Sigmoid colon (tissue), 6 donors: ENCODE measurements at regions not wholly inside any gene's neighbourhood (a gene's known extent, or its start where the extent isn't known, plus 50 kb on each side); places are given as distances from the start of the nearest gene placed in this dataset.

Source experiments
- DNase-seq: peaks from one replicate; pipeline ENCODE4 v3.0.0-alpha.2; 2019
- H3K27ac ChIP-seq, 4 donors: fragments of 200-600 bp; sonication (generic); one replicate each; pipeline ENCODE4 v1.5.1; 2016 to 2019; ENCODE audit warnings: mild to moderate bottlenecking in 1 of 4
- H3K27me3 ChIP-seq, 3 donors: fragments of 200-600 bp; sonication (generic); one replicate each; pipeline ENCODE4 v1.5.1; 2019; ENCODE audit warnings: mild to moderate bottlenecking in 1 of 3
- H3K36me3 ChIP-seq, 4 donors: fragments of 200-600 bp; sonication (generic); one replicate each; pipeline ENCODE4 v1.5.1; 2016 to 2019
- H3K4me1 ChIP-seq, 4 donors: fragments of 200-600 bp; sonication (generic); one replicate each; pipeline ENCODE4 v1.5.1; 2017 to 2019
- H3K4me3 ChIP-seq, 4 donors: fragments of 200-600 bp; sonication (generic); one replicate each; pipeline ENCODE4 v1.5.1; 2017 to 2019; ENCODE audit warnings: mild to moderate bottlenecking in 2 of 4, moderate library complexity in 1 of 4
- H3K9me3 ChIP-seq, 4 donors: fragments of 200-600 bp in 3 of 4; sonication (generic) in 3 of 4; one replicate each; pipeline versions ENCODE4 v1.5.1 to v1.6.1; 2013 to 2019
- CTCF ChIP-seq, 4 experiments: fragments of 450-650 bp in 3 of 4; fragments of 200-600 bp in 1 of 4; IDR thresholded peaks; one replicate each; pipeline ENCODE4 v1.5.1; 2016 to 2019; ENCODE audit warnings: antibody characterized with exemption in 4 of 4, mild to moderate bottlenecking in 3 of 4, moderate library complexity in 2 of 4
- EP300 ChIP-seq, 4 donors: sonication (generic); formaldehyde crosslinking; IDR thresholded peaks; one replicate each; pipeline ENCODE4 v1.6.1; 2017; ENCODE audit warnings: antibody characterized with exemption in 4 of 4
- POLR2A ChIP-seq, 2 donors: fragments of 450-650 bp; IDR thresholded peaks; one replicate each; pipeline ENCODE4 v1.6.1; 2016; ENCODE audit warnings: antibody characterized with exemption in 2 of 2, mild to moderate bottlenecking in 2 of 2, moderate library complexity in 2 of 2
- POLR2AphosphoS5 ChIP-seq, 4 donors: sonication (generic); formaldehyde crosslinking; IDR thresholded peaks; one replicate each; pipeline ENCODE4 v1.6.1; 2017; ENCODE audit warnings: antibody characterized with exemption in 4 of 4
- WGBS, 2 donors: extraction: QIAGEN DNeasy Blood & Tissue Kit; methylation state at CpG; one replicate each; pipeline ENCODE4 v1.1.7; 2013; 5-methylcytosine and 5-hydroxymethylcytosine counted together
- intact Hi-C: fragments of 100-400 bp; cut with DNase I; formaldehyde crosslinking; loops from one replicate; pipeline ENCODE4 v1.15.1; 2023
- donor health status: healthy with polysubstance abuse.
- donor health status: healthy.

GRCh38 chr2:59893612-59894011 lies 659.8 kb downstream of the BCL11A start:
- Histone ChIP-seq H3K4me3 (no peak overlapping the region), H3K9me3 (no peaks in the 10 kb centered on the region), H3K4me1 (no peaks in the 10 kb centered on the region), H3K27ac (no peak overlapping the region), H3K27me3 (no peaks in the 10 kb centered on the region), H3K36me3 (no peaks in the 10 kb centered on the region)
- no peak for TF ChIP-seq POLR2A (IDR thresholded peaks at IDR 0.05)
- no peak for TF ChIP-seq CTCF (IDR thresholded peaks at IDR 0.05)
- TF ChIP-seq POLR2AphosphoS5 (IDR thresholded peaks at IDR 0.05), result no peak
- TF ChIP-seq EP300 (IDR thresholded peaks at IDR 0.05), result no peak
- DNase-seq, result no peak
- intact Hi-C loops, result no loop called here
- WGBS, 2 donors, result 85 to 87% methylated on average over 2 of the region's 2 CpGs

- no peak for DNase-seq
- TF ChIP-seq POLR2A (IDR thresholded peaks at IDR 0.05), result no peak
- TF ChIP-seq EP300 (IDR thresholded peaks at IDR 0.05), result no peak
- TF ChIP-seq POLR2AphosphoS5 (IDR thresholded peaks at IDR 0.05), result no peak
- no peak for TF ChIP-seq CTCF (IDR thresholded peaks at IDR 0.05)
Measured at GRCh38 chr2:59892398-59892797, 661.1 kb downstream of the BCL11A start.

GRCh38 chr2:59889305-59889704 lies 664.1 kb downstream of the BCL11A start:
- no peak overlapping the region for H3K4me3 ChIP-seq
- intact Hi-C loops, result no loop called here
- no peaks in the 10 kb centered on the region for H3K36me3 ChIP-seq
- TF ChIP-seq CTCF (IDR thresholded peaks at IDR 0.05), result no peak
- TF ChIP-seq POLR2A (IDR thresholded peaks at IDR 0.05), result no peak
- no peak for TF ChIP-seq EP300 (IDR thresholded peaks at IDR 0.05)
- no peak for TF ChIP-seq POLR2AphosphoS5 (IDR thresholded peaks at IDR 0.05)
- WGBS, 2 donors, result 95 to 96% methylated on average over 8 of the region's 8 CpGs
- no peaks in the 10 kb centered on the region for H3K27me3 ChIP-seq
- H3K9me3 ChIP-seq, result no peaks in the 10 kb centered on the region
- H3K27ac ChIP-seq, result no peak overlapping the region
- H3K4me1 ChIP-seq, result peaks cover 0 to 5% (median 0%) of the 10 kb centered on the region in 4 donors
- DNase-seq, result no peak

More at GRCh38 chr2:59892398-59892797, 661.1 kb downstream of the BCL11A start:
- 79 to 81% methylated on average over 5 of the region's 5 CpGs for WGBS, 2 donors
- H3K27ac ChIP-seq, result no peak overlapping the region
- H3K9me3 ChIP-seq, result no peaks in the 10 kb centered on the region
- H3K4me1 ChIP-seq, result no peaks in the 10 kb centered on the region
- intact Hi-C loops, result no loop called here
- no peaks in the 10 kb centered on the region for H3K36me3 ChIP-seq
- H3K4me3 ChIP-seq, result no peak overlapping the region
- H3K27me3 ChIP-seq, result no peaks in the 10 kb centered on the region

GRCh38 chr2:59888706-59889105 lies 664.7 kb downstream of the BCL11A start:
- no peak for DNase-seq
- H3K4me3 ChIP-seq, result no peak overlapping the region
- peaks cover 0 to 5% (median 0%) of the 10 kb centered on the region in 4 donors for H3K4me1 ChIP-seq
- no peaks in the 10 kb centered on the region for H3K36me3 ChIP-seq
- WGBS, 2 donors, result 59 to 64% methylated on average over 1 of the region's 1 CpG
- H3K9me3 ChIP-seq, result no peaks in the 10 kb centered on the region
- no peak overlapping the region for H3K27ac ChIP-seq
- no peaks in the 10 kb centered on the region for H3K27me3 ChIP-seq
- intact Hi-C loops, result no loop called here
- TF ChIP-seq POLR2A (IDR thresholded peaks at IDR 0.05) (no peak), POLR2AphosphoS5 (IDR thresholded peaks at IDR 0.05) (no peak), CTCF (IDR thresholded peaks at IDR 0.05) (no peak), EP300 (IDR thresholded peaks at IDR 0.05) (no peak)

- TF ChIP-seq CTCF (IDR thresholded peaks at IDR 0.05) (no peak), POLR2AphosphoS5 (IDR thresholded peaks at IDR 0.05) (no peak)
- Histone ChIP-seq H3K36me3 (no peaks in the 10 kb centered on the region), H3K4me1 (peaks cover 0 to 5% (median 0%) of the 10 kb centered on the region in 4 donors), H3K27me3 (no peaks in the 10 kb centered on the region), H3K4me3 (no peak overlapping the region), H3K27ac (no peak overlapping the region), H3K9me3 (no peaks in the 10 kb centered on the region)
- WGBS, 2 donors, result 14 to 23% methylated on average over 3 of the region's 3 CpGs
- intact Hi-C loops, result no loop called here
- DNase-seq, result no peak
Measured at GRCh38 chr2:59888015-59888414, 665.4 kb downstream of the BCL11A start.
